ENCODE measurements at regions not wholly inside any gene's neighbourhood (a gene's known extent, or its start where the extent isn't known, plus 50 kb on each side); places are given as distances from the start of the nearest gene placed in this dataset.

- TF ChIP-seq CTCF (IDR thresholded peaks at IDR 0.05): no peak
- TF ChIP-seq POLR2AphosphoS5 (IDR thresholded peaks at IDR 0.05): no peak
- TF ChIP-seq POLR2A (IDR thresholded peaks at IDR 0.05): no peak
Observed at GRCh38 chr10:30550967-30551815, 78.4 kb downstream of the LYZL2 start.

Data from suprapubic skin (tissue), 4 donors.